Naive thymus-derived CD4-positive, alpha-beta T cell (primary cell): ENCODE measurements at regions not wholly inside any gene's neighbourhood (a gene's known extent, or its start where the extent isn't known, plus 50 kb on each side); places are given as distances from the start of the nearest gene placed in this dataset.
"Not testable (repeated sequence)": the region's sequence is repeated elsewhere in the genome, so short reads cannot be mapped to it uniquely, and the experiment has no call there.

Experiments used
- ATAC-seq: fragments of 150-1000 bp; cut with Tn5 transposase; 2 replicates; pipeline ENCODE4 v1.10.0; 2021; ENCODE audit warnings: mild to moderate bottlenecking, moderate library complexity
- CTCF ChIA-PET: fragments of 350-600 bp; sonication (Branson Sonifier 250); formaldehyde crosslinking; loops from one replicate; lab custom pipeline; 2021; ENCODE audit warnings: antibody characterized with exemption; lab: Charles Lee
- POLR2A ChIA-PET: fragments of 350-600 bp; sonication (Branson Sonifier 250); formaldehyde crosslinking; loops from one replicate; lab custom pipeline; 2021; ENCODE audit warnings: antibody characterized with exemption, inconsistent platforms; lab: Charles Lee
- DNase-seq, 9 donors: peaks; one replicate each; pipeline versions ENCODE4 v3.0.0 to v3.0.0-alpha.2; 2020 to 2022; ENCODE audit warnings: mixed read lengths in 1 of 9
- H3K27ac ChIP-seq: one replicate; pipeline ENCODE4 v1.7.0; 2013; ENCODE audit warnings: mild to moderate bottlenecking, low read depth, low read length, moderate library complexity
- H3K27me3 ChIP-seq, 2 donors: one replicate each; pipeline ENCODE4 v1.7.0; 2013; ENCODE audit warnings: low read length in 2 of 2, mild to moderate bottlenecking in 2 of 2, moderate library complexity in 2 of 2; ENCODE audit not compliant: control insufficient read depth in 2 of 2, insufficient read depth in 2 of 2
- H3K36me3 ChIP-seq, 3 experiments: 1 replicate in 2 of 3; 2 replicates in 1 of 3; pipeline ENCODE4 v1.7.0; 2013; ENCODE audit warnings: low read length in 3 of 3, mild to moderate bottlenecking in 3 of 3, moderate library complexity in 1 of 3; ENCODE audit not compliant: insufficient read depth in 3 of 3, control insufficient read depth in 2 of 3
- H3K4me1 ChIP-seq, 2 donors: one replicate each; pipeline ENCODE4 v1.7.0; 2013; ENCODE audit warnings: low read length in 2 of 2, mild to moderate bottlenecking in 2 of 2, moderate library complexity in 1 of 2; ENCODE audit not compliant: control insufficient read depth in 2 of 2, insufficient read depth in 2 of 2
- H3K4me3 ChIP-seq: 2 replicates; pipeline ENCODE4 v1.7.0; 2013; ENCODE audit warnings: mild to moderate bottlenecking, low read length
- H3K9me3 ChIP-seq, 3 experiments: 1 replicate in 2 of 3; 2 replicates in 1 of 3; pipeline ENCODE4 v1.7.0; 2013; ENCODE audit warnings: low read length in 3 of 3; ENCODE audit not compliant: control insufficient read depth in 2 of 3
- H3K27ac Mint-ChIP-seq, 9 donors: one replicate each; pipeline ENCODE4 v1.8.0; 2020 to 2022; ENCODE audit warnings: mixed read lengths in 9 of 9, mild to moderate bottlenecking in 8 of 9, moderate library complexity in 5 of 9, inconsistent platforms in 2 of 9
- H3K27me3 Mint-ChIP-seq, 5 donors: one replicate each; pipeline ENCODE4 v1.8.0; 2021 to 2022; ENCODE audit warnings: mixed read lengths in 5 of 5, mild to moderate bottlenecking in 1 of 5
- H3K36me3 Mint-ChIP-seq, 5 donors: one replicate each; pipeline ENCODE4 v1.8.0; 2020 to 2022; ENCODE audit warnings: mixed read lengths in 5 of 5, mild to moderate bottlenecking in 3 of 5, inconsistent platforms in 1 of 5
- H3K4me1 Mint-ChIP-seq, 7 donors: one replicate each; pipeline ENCODE4 v1.8.0; 2020 to 2022; ENCODE audit warnings: mixed read lengths in 7 of 7, mild to moderate bottlenecking in 3 of 7, inconsistent platforms in 1 of 7
- H3K4me3 Mint-ChIP-seq, 10 donors: one replicate each; pipeline ENCODE4 v1.8.0; 2020 to 2022; ENCODE audit warnings: mild to moderate bottlenecking in 10 of 10, mixed read lengths in 10 of 10, moderate library complexity in 6 of 10, inconsistent platforms in 2 of 10
- H3K9me3 Mint-ChIP-seq, 11 donors: one replicate each; pipeline ENCODE4 v1.8.0; 2020 to 2022; ENCODE audit warnings: mixed read lengths in 11 of 11, mild to moderate bottlenecking in 4 of 11, inconsistent platforms in 1 of 11, moderate library complexity in 1 of 11
- intact Hi-C, 2 donors: fragments of 100-400 bp; cut with micrococcal nuclease; formaldehyde crosslinking; loops; one replicate each; pipeline ENCODE4 v1.15.1; 2023

- H3K27ac Mint-ChIP-seq, result peak overlapping the region in 1 of 9 donors; percentile 10
- ATAC-seq (no peak), DNase-seq (no peak)
- Histone ChIP-seq H3K9me3 (no peaks in the 10 kb centered on the region), H3K4me3 (no peak overlapping the region), H3K36me3 (no peaks in the 10 kb centered on the region), H3K4me1 (no peaks in the 10 kb centered on the region), H3K27me3 (no peaks in the 10 kb centered on the region), H3K27ac (no peak overlapping the region)
- H3K27me3 Mint-ChIP-seq, result no peaks in the 10 kb centered on the region
- intact Hi-C loops, result loop anchor here in 1 of 2 donors (5.0 kb wide), 1 partner anchor 113 kb away; no protein-coding TSS in a partner anchor
- ChIA-PET CTCF (no interaction called here), POLR2A (interaction anchor here (0.7 kb wide), 1 partner anchor 68 kb away, joined by 3 read pairs; no protein-coding TSS in a partner anchor)
- no peak overlapping the region for H3K4me3 Mint-ChIP-seq
- peaks cover 0 to 6% (median 0%) of the 10 kb centered on the region in 11 donors for H3K9me3 Mint-ChIP-seq
- no peaks in the 10 kb centered on the region for H3K4me1 Mint-ChIP-seq
- no peaks in the 10 kb centered on the region for H3K36me3 Mint-ChIP-seq
These were observed 513.2 kb upstream of the TBL1XR1 start for GRCh38 chr3:177710506-177710905.

- ChIA-PET POLR2A (no interaction called here), CTCF (interaction anchor here (0.6 kb wide), 1 partner anchor 438 kb away, joined by 5 read pairs; no protein-coding TSS in a partner anchor)
- Histone ChIP-seq H3K4me1 (no peaks in the 10 kb centered on the region), H3K27me3 (no peaks in the 10 kb centered on the region), H3K27ac (no peak overlapping the region), H3K4me3 (no peak overlapping the region), H3K36me3 (no peaks in the 10 kb centered on the region), H3K9me3 (no peaks in the 10 kb centered on the region)
- no peak overlapping the region for H3K4me3 Mint-ChIP-seq
- intact Hi-C loops, result loop anchor here in 1 of 2 donors (5.0 kb wide), 1 partner anchor 114 kb away; no protein-coding TSS in a partner anchor
- H3K27ac Mint-ChIP-seq, result peak overlapping the region in 1 of 9 donors; percentile 3
- peaks cover 0 to 6% (median 0%) of the 10 kb centered on the region in 11 donors for H3K9me3 Mint-ChIP-seq
- H3K4me1 Mint-ChIP-seq, result no peaks in the 10 kb centered on the region
- ATAC-seq (no peak), DNase-seq (no peak)
- H3K27me3 Mint-ChIP-seq, result no peaks in the 10 kb centered on the region
- no peaks in the 10 kb centered on the region for H3K36me3 Mint-ChIP-seq
These were observed 514.4 kb upstream of the TBL1XR1 start for GRCh38 chr3:177711637-177712036.

- no peak for ATAC-seq
- ChIA-PET POLR2A (no interaction called here), CTCF (no interaction called here)
- intact Hi-C loops, result loop anchor here in 1 of 2 donors (5.0 kb wide), 1 partner anchor 117 kb away; no protein-coding TSS in a partner anchor
- Histone ChIP-seq H3K4me1 (no peaks in the 10 kb centered on the region), H3K4me3 (no peak overlapping the region), H3K27ac (no peak overlapping the region), H3K36me3 (no peaks in the 10 kb centered on the region), H3K9me3 (no peaks in the 10 kb centered on the region), H3K27me3 (no peaks in the 10 kb centered on the region)
- Mint-ChIP-seq H3K9me3 (peaks cover 0 to 3% (median 0%) of the 10 kb centered on the region in 11 donors), H3K27ac (no peak overlapping the region), H3K4me3 (no peak overlapping the region), H3K36me3 (peaks cover 0 to 3% (median 0%) of the 10 kb centered on the region in 5 donors), H3K27me3 (peaks cover 0 to 2% (median 0%) of the 10 kb centered on the region in 5 donors), H3K4me1 (no peaks in the 10 kb centered on the region)
- DNase-seq, result no peak
These were observed 516.9 kb upstream of the TBL1XR1 start for GRCh38 chr3:177713928-177714900.

DNA sequence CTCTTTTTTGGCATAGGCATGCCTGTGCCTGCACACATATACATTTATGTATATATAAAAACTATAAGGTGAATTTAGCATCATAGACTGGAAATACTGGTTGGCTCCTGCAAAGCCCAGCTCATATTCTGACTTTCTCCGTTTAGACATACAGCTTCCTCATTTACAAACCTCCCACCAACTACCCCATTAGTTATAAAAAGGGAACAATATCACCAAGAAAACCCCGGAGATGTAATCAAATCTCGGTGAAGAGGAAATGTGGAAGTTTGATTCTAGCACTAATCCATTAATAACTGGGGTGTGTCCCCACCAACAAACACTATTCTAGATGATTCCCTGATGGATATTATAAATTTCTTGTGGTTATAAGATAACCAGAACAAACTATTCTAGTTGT, 517.7 kb upstream of the TBL1XR1 start:
- POLR2A ChIA-PET, result no interaction called here
- Mint-ChIP-seq H3K9me3 (peaks cover 0 to 2% (median 0%) of the 10 kb centered on the region in 11 donors), H3K4me1 (no peaks in the 10 kb centered on the region), H3K27me3 (peaks cover 0 to 2% (median 0%) of the 10 kb centered on the region in 5 donors), H3K4me3 (no peak overlapping the region), H3K36me3 (peaks cover 0 to 3% (median 0%) of the 10 kb centered on the region in 5 donors), H3K27ac (no peak overlapping the region)
- DNase-seq, result no peak
- ATAC-seq, result peak; percentile 55
- H3K27ac ChIP-seq, result no peak overlapping the region
- H3K9me3 ChIP-seq, result no peaks in the 10 kb centered on the region
- no peaks in the 10 kb centered on the region for H3K27me3 ChIP-seq
- intact Hi-C loops, result loop anchor here in 1 of 2 donors (5.0 kb wide), 1 partner anchor 118 kb away; no protein-coding TSS in a partner anchor
- no peak overlapping the region for H3K4me3 ChIP-seq
- H3K4me1 ChIP-seq, result no peaks in the 10 kb centered on the region
- no peaks in the 10 kb centered on the region for H3K36me3 ChIP-seq
- CTCF ChIA-PET, result no interaction called here

DNA sequence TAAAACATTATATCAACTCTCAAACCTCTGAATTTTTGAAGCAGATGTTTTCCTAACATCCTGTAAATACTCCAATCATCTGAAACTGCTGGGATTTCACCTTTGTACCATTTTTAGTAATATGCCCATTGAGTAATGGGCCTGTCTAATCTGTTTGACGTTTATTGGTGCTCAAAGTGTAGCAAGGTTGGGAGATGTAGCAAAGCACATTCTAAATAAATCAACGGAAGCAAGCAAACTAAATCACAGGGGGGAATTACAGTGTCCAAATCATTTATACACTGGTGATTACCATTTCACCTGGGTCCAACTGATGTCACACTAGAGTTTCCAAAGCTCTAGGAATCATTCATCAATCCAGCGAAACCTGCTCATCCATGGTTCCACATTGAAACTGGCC, 518.7 kb upstream of the TBL1XR1 start:
- Histone ChIP-seq H3K9me3 (no peaks in the 10 kb centered on the region), H3K4me1 (no peaks in the 10 kb centered on the region), H3K27ac (no peak overlapping the region), H3K36me3 (no peaks in the 10 kb centered on the region), H3K4me3 (no peak overlapping the region), H3K27me3 (no peaks in the 10 kb centered on the region)
- H3K9me3 Mint-ChIP-seq, result peaks cover 0 to 4% (median 0%) of the 10 kb centered on the region in 11 donors
- H3K4me3 Mint-ChIP-seq, result no peak overlapping the region
- intact Hi-C loops, result no loop called here
- POLR2A ChIA-PET, result no interaction called here
- H3K27ac Mint-ChIP-seq, result no peak overlapping the region
- peaks cover 0 to 2% (median 0%) of the 10 kb centered on the region in 5 donors for H3K27me3 Mint-ChIP-seq
- CTCF ChIA-PET, result interaction anchor here (0.7 kb wide), 1 partner anchor 73 kb away, joined by 4 read pairs; no protein-coding TSS in a partner anchor
- ATAC-seq (no peak), DNase-seq (no peak)
- H3K36me3 Mint-ChIP-seq, result peaks cover 0 to 3% (median 1%) of the 10 kb centered on the region in 5 donors
- H3K4me1 Mint-ChIP-seq, result no peaks in the 10 kb centered on the region

DNA sequence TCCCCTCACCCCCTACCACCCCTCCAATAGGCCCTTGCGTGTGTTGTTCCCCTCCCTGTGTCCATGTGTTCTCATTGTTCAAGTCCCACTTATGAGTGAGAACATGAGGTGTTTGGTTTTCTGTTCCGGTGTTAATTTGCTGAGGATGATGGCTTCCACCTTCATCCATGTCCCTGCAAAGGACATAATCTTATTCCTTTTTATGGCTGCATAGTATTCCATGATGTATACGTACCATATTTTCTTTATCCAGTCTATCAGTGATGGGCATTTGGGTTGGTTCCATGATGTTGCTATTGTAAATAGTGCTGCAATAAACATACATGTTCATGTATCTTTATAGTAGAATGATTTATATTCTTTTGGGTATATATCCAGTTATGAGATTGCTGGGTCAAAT, 523.6 kb upstream of the TBL1XR1 start:
- H3K4me3 ChIP-seq, H3K36me3 Mint-ChIP-seq, CTCF ChIA-PET, H3K27me3 ChIP-seq, H3K9me3 ChIP-seq, H3K27me3 Mint-ChIP-seq, H3K27ac Mint-ChIP-seq, H3K27ac ChIP-seq, H3K4me3 Mint-ChIP-seq, H3K36me3 ChIP-seq, H3K9me3 Mint-ChIP-seq, H3K4me1 ChIP-seq, DNase-seq, POLR2A ChIA-PET, intact Hi-C loops, ATAC-seq: not testable (repeated sequence)
- H3K4me1 Mint-ChIP-seq, result peaks cover 6 to 20% (median 17%) of the 10 kb centered on the region in 7 donors
